DMS 273 treated with DMSO at 0.1 percent for 48 hours (cell line): ENCODE measurements at regions not wholly inside any gene's neighbourhood (a gene's known extent, or its start where the extent isn't known, plus 50 kb on each side); places are given as distances from the start of the nearest gene placed in this dataset.
"Not testable (repeated sequence)": the region's sequence is repeated elsewhere in the genome, so short reads cannot be mapped to it uniquely, and the experiment has no call there.

Source experiments
- DNase-seq: peaks from one replicate; lab custom pipeline; 2025; lab: John Stamatoyannopoulos, UW

- DNase-seq, result peak; percentile 79
These were observed 100.0 kb upstream of the CITED2 start for GRCh38 chr6:139474145-139475108.

GRCh38 chr6:139473731-139474130 lies 99.3 kb upstream of the CITED2 start:
- no peak for DNase-seq

DNA sequence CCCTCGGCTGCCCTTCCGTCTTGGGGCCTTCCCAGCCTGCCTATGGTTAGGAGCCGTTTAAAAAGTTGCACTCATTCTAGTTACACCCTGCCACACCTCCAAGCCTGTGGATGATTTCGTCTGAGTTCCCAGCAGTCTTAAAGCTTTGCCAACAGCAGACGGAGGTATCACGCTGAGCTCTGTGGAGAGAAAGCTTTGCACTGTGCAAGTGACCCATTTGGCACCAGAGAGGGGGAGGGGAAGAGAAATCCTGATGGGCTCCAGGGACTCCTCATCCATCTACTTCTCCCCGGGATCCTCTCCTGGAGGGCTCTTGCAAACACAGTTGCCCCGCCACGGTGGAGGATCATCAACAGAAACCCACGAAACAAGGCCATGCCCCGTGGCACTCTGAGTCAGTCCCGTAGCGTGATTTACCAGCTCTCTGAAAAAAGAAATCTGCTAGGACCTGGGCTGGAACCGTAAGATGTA lies 98.8 kb upstream of the CITED2 start:
- peak; percentile 88 for DNase-seq

DNA sequence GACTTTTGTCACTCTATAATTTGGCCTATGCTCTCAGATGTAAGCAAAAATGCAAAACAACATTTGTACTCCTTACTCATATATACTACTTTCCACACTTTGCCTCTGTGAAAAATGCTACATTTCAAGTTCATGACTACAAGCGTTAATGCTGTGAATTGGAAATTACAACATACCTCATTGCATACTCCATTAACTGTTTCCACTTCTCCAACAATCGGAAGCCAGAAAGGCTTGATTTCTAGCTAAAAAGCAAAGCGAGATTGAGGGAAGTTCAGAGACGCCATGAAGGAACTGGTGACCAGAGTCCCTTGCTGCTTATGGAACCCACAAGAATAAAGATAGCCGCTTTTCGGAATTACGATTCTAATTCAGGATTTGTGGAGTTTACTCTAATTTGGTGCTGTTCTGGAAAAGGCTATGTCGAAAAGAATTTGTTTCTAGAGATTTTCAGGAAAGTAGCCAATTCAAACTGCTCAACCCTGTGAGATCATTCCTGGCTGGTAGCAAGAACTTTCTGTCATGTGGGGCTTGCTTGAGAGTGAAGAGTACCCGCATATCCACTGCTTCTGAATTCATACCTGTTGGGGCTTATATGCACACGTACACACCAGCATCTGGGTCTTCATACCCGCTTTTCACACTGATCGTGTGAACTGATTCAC lies 98.0 kb upstream of the CITED2 start:
- DNase-seq, result no peak

- DNase-seq, result no peak
These were observed 96.5 kb upstream of the CITED2 start for GRCh38 chr6:139470997-139471396.

- DNase-seq, result no peak
These were observed 93.9 kb upstream of the CITED2 start for GRCh38 chr6:139468178-139468819.

- no peak for DNase-seq
These were observed 83.0 kb upstream of the CITED2 start for GRCh38 chr6:139457476-139457875.

- DNase-seq, result peak; percentile 51
These were observed 77.9 kb upstream of the CITED2 start for GRCh38 chr6:139452148-139452876.

DNA sequence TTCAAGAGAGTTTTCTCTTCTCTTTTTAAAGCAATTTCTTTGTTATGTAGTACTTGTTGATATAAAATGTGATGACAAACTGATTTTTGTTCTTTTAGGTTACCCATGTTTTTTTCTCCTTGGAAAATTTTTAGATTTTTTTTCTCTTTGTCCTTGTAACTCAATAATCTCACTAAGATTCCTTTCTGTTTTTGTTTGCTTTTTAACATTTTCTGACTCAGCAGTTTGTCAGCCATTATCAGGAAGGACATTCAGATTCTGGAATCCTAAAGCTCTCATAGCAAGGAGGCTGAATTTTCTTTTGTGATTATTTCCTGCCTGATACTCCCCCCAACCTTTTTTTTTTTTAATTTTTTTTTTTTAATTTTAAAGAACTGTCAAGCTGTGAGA lies 75.2 kb upstream of the CITED2 start:
- no peak for DNase-seq

- DNase-seq, result no peak
These were observed 74.7 kb upstream of the CITED2 start for GRCh38 chr6:139448998-139449610.

- no peak for DNase-seq
These were observed 73.7 kb upstream of the CITED2 start for GRCh38 chr6:139448051-139448649.

DNA sequence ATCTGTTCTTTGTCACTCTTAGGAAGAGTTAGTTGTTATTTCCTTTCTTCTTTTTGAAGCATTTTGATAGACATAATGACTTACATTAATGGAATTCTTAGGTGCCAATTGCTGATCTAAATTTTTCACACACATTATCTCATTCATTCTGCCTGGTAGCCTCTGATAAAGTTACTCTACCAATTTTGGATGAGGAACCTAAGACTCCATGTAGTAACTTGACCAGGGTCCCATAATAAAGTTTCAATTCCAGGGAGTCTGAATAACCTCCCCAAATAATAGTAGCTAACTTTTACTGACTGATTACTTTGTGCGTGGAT lies 73.2 kb upstream of the CITED2 start:
- no peak for DNase-seq

GRCh38 chr6:139446768-139447655 lies 72.6 kb upstream of the CITED2 start:
- no peak for DNase-seq

DNA sequence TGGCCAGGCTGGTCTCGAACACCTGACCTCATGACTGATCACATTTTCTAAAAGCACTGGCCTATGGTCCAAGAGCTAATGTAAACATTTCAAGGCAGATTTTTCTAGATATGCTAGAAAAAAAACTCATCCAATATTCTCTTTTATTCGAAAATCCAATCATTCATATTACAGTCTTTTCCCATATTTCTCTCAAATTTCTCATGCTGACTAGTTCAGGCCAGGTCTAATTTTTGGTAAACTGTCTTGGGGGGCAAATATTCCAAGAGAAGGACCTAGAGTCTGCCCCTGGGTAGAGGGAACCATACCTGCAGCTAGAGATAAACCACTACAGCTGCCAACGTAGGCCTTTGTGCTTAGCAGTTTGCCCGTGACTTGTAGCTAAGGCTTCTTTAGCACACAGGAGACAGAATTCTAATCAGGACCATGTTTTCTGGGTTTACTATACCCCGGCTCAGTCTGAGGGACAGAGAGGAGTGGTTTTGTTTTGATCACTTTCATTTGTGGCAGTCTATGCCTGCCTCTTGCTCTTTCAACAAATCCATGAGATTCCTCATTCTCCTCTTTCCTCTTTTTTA lies 71.8 kb upstream of the CITED2 start:
- DNase-seq, result no peak

- not testable (repeated sequence) for DNase-seq
These were observed 69.9 kb upstream of the CITED2 start for GRCh38 chr6:139444273-139444787.

DNA sequence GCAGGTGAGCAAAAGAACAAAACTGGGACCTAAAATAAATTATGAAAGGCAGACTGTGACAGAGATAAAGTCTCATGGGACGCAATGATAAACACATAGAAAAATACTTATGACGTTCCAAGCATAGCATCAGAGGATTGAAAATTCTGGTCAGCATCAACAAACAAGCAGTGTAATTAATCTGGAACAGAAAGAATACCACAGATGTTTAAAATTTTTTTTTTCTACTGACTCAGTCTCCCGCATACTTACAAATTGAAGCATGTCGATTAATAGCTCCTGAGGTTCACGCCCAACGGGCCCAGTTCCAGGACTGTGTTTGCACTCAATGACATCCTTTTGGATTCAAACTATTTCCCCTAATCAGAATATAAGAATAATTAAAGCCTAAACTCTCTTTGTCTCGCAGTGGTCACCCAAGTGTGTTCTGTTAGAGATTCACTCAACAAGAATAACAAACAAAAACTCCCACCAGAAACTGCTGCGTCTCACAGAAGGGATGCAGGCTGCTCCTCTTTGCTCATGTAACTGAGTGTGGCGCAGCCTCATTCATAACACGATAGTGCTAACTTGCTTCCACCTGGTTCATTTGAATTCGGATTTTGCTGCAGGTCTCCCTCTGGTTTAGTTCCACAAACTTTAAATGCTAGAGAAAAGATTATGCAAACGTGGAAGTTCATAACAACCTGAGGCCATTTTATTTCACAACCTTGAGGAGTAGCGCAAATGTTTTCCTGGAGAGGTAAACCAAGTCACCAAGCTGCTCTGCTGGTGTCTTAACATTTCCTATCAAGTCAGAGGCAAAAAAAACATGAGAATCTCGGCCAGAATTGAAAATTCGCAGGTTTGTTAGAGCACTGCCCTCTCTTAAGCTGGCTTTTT lies 69.0 kb upstream of the CITED2 start:
- no peak for DNase-seq

GRCh38 chr6:139442188-139442671 lies 67.8 kb upstream of the CITED2 start:
- no peak for DNase-seq

DNA sequence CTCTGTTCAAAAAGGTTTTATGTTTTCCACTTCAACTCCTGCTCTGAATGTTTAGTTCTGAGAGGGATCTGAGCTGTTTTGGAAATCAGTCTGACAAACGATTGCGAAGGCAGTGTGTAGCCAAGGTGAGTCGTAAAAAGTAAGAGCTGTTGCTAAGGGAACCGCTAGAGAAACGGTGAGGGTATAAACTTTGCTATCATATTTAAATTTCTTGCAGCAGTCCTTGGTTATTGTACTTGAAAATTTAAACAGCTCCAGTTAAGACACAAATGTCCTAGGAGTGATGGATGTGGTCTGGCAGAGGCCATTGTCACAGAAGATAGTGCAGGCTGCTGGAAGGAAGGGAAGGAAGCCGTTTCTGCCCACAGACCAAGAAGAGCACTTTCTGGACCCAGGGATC lies 64.9 kb upstream of the CITED2 start:
- DNase-seq, result no peak
